ENCODE measurements at regions not wholly inside any gene's neighbourhood (a gene's known extent, or its start where the extent isn't known, plus 50 kb on each side); places are given as distances from the start of the nearest gene placed in this dataset.
"Not testable (repeated sequence)": the region's sequence is repeated elsewhere in the genome, so short reads cannot be mapped to it uniquely, and the experiment has no call there.

DNA sequence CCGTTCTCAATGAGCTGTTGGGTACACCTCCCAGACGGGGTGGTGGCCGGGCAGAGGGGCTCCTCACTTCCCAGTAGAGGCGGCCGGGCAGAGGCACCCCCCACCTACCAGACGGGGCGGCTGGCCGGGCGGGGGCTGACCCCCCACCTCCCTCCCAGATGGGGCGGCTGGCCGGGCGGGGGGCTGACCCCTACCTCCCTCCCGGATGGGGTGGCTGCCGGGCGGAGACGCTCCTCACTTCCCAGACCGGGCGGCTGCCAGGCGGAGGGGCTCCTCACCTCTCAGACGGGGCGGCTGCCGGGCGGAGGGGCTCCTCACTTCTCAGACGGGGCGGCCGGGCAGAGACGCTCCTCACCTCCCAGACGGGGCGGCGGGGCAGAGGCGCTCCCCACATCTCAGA, 101.6 kb downstream of the ZNF429 start:
- TF ChIP-seq, protein P1, sequence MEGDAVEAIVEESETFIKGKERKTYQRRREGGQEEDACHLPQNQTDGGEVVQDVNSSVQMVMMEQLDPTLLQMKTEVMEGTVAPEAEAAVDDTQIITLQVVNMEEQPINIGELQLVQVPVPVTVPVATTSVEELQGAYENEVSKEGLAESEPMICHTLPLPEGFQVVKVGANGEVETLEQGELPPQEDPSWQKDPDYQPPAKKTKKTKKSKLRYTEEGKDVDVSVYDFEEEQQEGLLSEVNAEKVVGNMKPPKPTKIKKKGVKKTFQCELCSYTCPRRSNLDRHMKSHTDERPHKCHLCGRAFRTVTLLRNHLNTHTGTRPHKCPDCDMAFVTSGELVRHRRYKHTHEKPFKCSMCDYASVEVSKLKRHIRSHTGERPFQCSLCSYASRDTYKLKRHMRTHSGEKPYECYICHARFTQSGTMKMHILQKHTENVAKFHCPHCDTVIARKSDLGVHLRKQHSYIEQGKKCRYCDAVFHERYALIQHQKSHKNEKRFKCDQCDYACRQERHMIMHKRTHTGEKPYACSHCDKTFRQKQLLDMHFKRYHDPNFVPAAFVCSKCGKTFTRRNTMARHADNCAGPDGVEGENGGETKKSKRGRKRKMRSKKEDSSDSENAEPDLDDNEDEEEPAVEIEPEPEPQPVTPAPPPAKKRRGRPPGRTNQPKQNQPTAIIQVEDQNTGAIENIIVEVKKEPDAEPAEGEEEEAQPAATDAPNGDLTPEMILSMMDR (optimal IDR thresholded peaks at IDR 0.05 in 1 of 3, IDR thresholded peaks at IDR 0.05 in 1 of 3, conservative IDR thresholded peaks at IDR 0.05 in 1 of 3; ENCODE audit: extremely low read depth in 1 of 3, insufficient read depth in 2 of 3, low read length in 3 of 3) = not testable (repeated sequence)
- not testable (repeated sequence) for TF ChIP-seq EZH2 (IDR thresholded peaks at IDR 0.05; ENCODE audit: low read length)

Data from keratinocyte (primary cell).